ENCODE measurements at regions not wholly inside any gene's neighbourhood (a gene's known extent, or its start where the extent isn't known, plus 50 kb on each side); places are given as distances from the start of the nearest gene placed in this dataset.
"Not testable (repeated sequence)": the region's sequence is repeated elsewhere in the genome, so short reads cannot be mapped to it uniquely, and the experiment has no call there.

GRCh38 chr6:1231941-1232340 is 80.0 kb upstream of the FOXQ1 start:
- H3K27ac ChIP-seq: peak overlapping the region; percentile 14
- peak; percentile 27 for DNase-seq (ENCODE audit: low read depth, low spot score)

- DNase-seq (ENCODE audit: low read depth, low spot score): no peak
Observed at GRCh38 chr6:1230689-1231605, 81.0 kb upstream of the FOXQ1 start.

GRCh38 chr6:1230281-1230680 is 81.6 kb upstream of the FOXQ1 start:
- H3K27ac ChIP-seq: no peak overlapping the region
- DNase-seq (ENCODE audit: low read depth, low spot score): no peak

More at GRCh38 chr6:1230689-1231605, 81.0 kb upstream of the FOXQ1 start:
- H3K27ac ChIP-seq: peak overlapping the region; percentile 14

GRCh38 chr6:1229808-1230207 is 82.1 kb upstream of the FOXQ1 start:
- no peak overlapping the region for H3K27ac ChIP-seq
- DNase-seq (ENCODE audit: low read depth, low spot score): no peak

DNA sequence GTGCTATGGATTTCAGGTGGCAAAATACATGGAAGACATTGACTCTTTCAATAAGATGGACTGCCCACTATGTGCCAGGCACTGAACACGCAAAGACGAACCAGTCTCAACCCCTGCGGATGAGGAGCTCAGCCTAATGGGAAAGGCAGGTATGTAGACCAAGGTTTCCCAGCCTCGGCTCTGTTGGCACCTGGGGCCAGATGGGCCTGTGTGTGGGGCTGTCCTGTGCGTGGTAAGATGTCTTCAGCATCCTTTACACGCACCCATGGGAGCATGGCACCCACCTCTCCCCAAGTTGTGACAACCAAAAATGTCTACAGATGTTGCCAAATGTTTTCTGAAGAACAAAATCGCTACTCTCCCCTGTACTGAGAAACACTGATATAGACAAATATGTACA is 82.6 kb upstream of the FOXQ1 start:
- no peak overlapping the region for H3K27ac ChIP-seq
- DNase-seq (ENCODE audit: low read depth, low spot score): no peak

GRCh38 chr6:1228754-1229191 is 83.1 kb upstream of the FOXQ1 start:
- H3K27ac ChIP-seq: no peak overlapping the region
- no peak for DNase-seq (ENCODE audit: low read depth, low spot score)

- DNase-seq (ENCODE audit: low read depth, low spot score): no peak
- H3K27ac ChIP-seq: no peak overlapping the region
Observed at GRCh38 chr6:1227935-1228753, 83.8 kb upstream of the FOXQ1 start.

GRCh38 chr6:1227600-1227934 is 84.3 kb upstream of the FOXQ1 start:
- no peak for DNase-seq (ENCODE audit: low read depth, low spot score)
- H3K27ac ChIP-seq: no peak overlapping the region

DNA sequence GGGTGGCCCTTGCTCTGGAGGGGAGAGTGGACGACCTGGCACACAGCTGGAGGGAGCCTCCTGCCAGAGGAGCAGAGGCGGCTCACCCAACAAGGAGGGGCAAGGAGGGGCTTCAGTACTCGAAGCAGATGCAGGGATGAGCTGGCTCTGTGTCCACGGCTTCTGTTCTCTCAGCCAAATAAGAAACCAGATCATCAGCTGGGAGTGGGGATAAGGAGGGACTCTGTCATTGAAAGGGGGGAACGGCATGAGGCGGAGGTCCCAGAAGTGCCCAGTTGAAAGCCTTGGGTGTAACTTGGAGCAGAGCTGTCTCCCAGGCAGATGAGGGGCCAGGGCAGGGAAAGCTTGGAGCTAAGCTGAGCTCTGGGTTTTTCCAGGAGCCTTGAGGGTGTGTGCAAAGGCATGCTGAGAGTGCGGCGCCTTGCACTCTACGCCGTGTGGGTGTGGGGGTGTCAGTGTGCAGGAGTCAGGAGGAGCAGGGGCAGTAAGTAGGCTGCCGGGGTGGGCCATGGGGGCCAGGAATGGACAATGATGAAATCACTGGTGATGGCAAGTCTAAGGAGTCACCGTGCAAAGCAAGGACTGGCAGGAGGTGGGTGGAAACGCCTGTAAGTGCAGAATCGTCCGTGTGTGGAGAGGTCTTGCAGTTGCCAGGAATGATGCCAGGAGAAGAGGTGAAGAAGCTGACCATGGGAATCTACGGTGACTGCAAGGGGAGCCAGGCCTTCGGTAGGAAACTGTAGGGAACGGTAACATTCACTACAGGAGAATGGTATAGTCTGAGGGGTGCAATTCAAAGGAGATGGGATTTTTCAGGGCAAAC is 85.4 kb upstream of the FOXQ1 start:
- H3K27ac ChIP-seq: no peak overlapping the region
- DNase-seq (ENCODE audit: low read depth, low spot score): no peak

DNA sequence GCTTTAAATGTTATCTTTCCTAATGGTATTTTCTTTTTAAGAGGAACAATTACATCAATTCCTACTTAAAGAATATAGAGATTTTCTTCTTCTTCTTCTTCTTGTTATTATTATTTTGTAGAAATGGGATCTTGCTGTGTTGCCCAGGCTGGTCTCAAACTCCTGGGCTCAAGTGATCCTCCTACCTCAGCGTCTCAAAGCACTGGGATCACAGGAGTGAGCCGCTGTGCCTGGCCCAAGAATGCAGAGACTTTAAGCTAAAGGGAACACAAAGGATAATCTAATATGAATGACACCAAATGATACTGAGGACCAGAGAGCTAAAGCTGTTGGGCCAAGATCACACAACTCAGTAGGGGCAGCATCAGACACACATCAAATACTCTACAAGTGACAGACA is 87.4 kb upstream of the FOXQ1 start:
- DNase-seq (ENCODE audit: low read depth, low spot score): no peak

GRCh38 chr6:1222728-1223595 is 88.9 kb upstream of the FOXQ1 start:
- DNase-seq (ENCODE audit: low read depth, low spot score): no peak
- no peak overlapping the region for H3K27ac ChIP-seq

More for the DNA sequence above, 87.4 kb upstream of the FOXQ1 start:
- H3K27ac ChIP-seq: no peak overlapping the region

- H3K27ac ChIP-seq: no peak overlapping the region
- no peak for DNase-seq (ENCODE audit: low read depth, low spot score)
Observed at GRCh38 chr6:1217396-1217795, 94.5 kb upstream of the FOXQ1 start.

DNA sequence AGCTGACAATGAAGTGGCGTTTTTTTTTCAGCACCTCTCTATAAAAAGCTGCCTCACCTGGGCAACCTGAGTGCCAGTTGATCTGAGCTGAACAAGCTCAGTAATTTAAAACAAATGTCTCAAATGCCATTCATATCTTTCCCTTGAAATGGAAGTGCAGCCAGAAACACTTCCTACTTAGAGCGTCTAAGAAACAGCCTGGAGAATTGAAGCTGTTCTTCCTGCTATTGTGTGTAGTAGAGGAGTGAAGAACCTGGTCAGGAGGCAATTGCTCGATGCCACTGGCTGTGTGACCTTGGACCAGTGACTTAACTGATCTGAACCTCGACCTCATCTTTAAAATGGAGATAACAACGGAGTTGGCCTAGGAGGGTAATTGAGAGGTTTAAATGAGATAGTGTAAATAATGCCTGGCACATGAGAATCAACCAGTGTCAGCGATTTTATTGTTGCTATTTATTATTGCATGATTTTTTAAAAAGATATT is 95.4 kb upstream of the FOXQ1 start:
- DNase-seq (ENCODE audit: low read depth, low spot score): no peak
- no peak overlapping the region for H3K27ac ChIP-seq

DNA sequence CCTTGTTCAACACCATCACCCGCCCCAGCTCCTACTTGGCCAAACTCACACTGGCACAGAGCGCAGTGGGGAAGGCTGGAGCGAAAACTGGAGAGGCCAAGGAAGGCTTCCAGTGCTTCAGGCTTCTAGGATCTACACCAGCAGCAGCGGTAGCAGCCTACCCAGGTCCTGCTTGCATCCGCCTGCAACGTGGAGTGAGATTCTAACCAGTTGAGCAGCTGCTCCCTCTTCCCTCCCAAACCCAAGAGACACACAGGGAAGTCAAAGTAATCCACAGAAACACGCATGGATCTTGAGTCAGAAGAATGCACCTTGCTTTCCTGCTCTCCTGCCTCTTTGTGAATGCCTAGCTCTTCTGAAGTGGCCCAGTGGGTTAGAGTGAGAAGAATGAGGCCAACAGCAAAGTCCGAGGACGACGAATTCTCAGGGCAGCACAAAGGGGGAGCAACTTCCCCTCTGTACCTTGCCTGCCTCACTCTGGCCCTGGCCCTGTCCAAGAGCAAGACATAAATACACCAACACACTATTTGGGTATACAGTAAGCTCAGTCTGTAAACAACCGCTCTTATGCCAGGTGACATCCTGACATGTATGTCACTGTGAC is 95.9 kb upstream of the FOXQ1 start:
- DNase-seq (ENCODE audit: low read depth, low spot score): no peak
- H3K27ac ChIP-seq: no peak overlapping the region

GRCh38 chr6:1215023-1215422 is 96.9 kb upstream of the FOXQ1 start:
- H3K27ac ChIP-seq: no peak overlapping the region
- no peak for DNase-seq (ENCODE audit: low read depth, low spot score)

DNA sequence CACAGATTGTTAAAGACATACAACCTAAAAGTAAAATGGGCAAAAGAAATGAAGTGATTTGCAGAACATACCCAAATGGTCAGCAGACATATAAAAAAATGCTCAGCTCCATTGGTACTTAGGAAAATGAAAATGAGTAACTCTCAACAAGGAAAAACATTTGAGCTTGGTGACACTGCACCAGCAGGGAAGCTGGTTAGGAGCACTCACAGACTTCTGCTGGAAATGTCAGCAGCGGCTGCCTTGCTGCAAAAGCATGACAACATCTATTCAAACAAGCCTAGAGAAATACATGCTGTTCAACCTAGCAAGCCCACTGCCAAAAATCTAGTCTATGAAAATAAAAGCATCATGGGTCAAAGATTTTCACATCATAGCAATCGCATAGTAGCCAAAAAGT is 99.0 kb upstream of the FOXQ1 start:
- no peak for DNase-seq (ENCODE audit: low read depth, low spot score)
- no peak overlapping the region for H3K27ac ChIP-seq

DNA sequence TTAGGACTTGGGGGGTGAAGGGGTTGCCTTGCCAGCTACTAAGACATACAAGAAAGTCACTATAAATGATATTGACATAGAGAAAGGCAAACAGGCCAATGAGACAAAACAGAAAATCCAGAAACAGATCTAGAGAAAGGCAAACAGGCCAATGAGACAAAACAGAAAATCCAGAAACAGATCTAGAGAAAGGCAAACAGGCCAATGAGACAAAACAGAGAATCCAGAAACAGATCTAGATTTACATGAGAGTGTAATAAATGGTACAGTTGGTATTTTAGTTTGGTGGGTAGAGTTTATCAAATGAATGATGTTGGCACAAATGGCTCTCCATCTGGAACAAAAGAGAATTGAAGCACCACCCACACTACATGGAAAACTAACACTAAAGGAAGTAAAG is 99.8 kb upstream of the FOXQ1 start:
- not testable (repeated sequence) for DNase-seq (ENCODE audit: low read depth, low spot score)

GRCh38 chr6:1210631-1211030 is 101.3 kb upstream of the FOXQ1 start:
- DNase-seq (ENCODE audit: low read depth, low spot score); H3K27ac ChIP-seq: not testable (repeated sequence)

More for the DNA sequence above, 99.8 kb upstream of the FOXQ1 start:
- H3K27ac ChIP-seq: not testable (repeated sequence)

GRCh38 chr6:1208876-1209275 is 103.0 kb upstream of the FOXQ1 start:
- no peak overlapping the region for H3K27ac ChIP-seq
- DNase-seq (ENCODE audit: low read depth, low spot score): peak; percentile 14
